RPMI8226 (cell line): ENCODE measurements at regions not wholly inside any gene's neighbourhood (a gene's known extent, or its start where the extent isn't known, plus 50 kb on each side); places are given as distances from the start of the nearest gene placed in this dataset.
A peak's percentile ranks its signal among the peaks of the same experiment; 100 is the strongest.

Experiments used
- DNase-seq: peaks from one replicate; pipeline ENCODE4 v3.0.0-alpha.2; 2015

- DNase-seq: no peak
Observed at GRCh38 chr6:10235344-10235743, 179.5 kb downstream of the TFAP2A start.

DNA sequence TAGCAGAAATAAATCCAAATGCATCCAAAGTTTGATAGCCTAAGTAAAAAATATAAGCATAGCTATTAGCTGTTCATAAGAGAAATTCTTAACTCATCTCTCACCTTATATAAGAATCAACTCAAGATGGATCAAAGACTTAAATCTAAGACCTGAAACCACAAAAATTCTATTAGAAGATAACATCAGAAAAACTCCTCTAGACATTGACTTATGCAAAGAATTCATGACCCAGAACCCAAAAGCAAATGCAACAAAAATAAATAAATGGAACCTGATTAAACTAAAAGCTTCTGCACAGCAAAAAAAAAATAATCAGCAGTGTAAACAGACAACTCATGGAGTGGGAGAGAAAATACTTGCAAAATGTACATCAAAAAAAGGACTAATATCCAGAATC lies 184.3 kb downstream of the TFAP2A start:
- DNase-seq: no peak

GRCh38 chr6:10223841-10224240 lies 191.0 kb downstream of the TFAP2A start:
- no peak for DNase-seq

GRCh38 chr6:10221178-10221577 lies 193.7 kb downstream of the TFAP2A start:
- DNase-seq: no peak

- no peak for DNase-seq
Observed at GRCh38 chr6:10219510-10219909, 195.4 kb downstream of the TFAP2A start.

GRCh38 chr6:10217111-10217510 lies 197.8 kb downstream of the TFAP2A start:
- no peak for DNase-seq

DNA sequence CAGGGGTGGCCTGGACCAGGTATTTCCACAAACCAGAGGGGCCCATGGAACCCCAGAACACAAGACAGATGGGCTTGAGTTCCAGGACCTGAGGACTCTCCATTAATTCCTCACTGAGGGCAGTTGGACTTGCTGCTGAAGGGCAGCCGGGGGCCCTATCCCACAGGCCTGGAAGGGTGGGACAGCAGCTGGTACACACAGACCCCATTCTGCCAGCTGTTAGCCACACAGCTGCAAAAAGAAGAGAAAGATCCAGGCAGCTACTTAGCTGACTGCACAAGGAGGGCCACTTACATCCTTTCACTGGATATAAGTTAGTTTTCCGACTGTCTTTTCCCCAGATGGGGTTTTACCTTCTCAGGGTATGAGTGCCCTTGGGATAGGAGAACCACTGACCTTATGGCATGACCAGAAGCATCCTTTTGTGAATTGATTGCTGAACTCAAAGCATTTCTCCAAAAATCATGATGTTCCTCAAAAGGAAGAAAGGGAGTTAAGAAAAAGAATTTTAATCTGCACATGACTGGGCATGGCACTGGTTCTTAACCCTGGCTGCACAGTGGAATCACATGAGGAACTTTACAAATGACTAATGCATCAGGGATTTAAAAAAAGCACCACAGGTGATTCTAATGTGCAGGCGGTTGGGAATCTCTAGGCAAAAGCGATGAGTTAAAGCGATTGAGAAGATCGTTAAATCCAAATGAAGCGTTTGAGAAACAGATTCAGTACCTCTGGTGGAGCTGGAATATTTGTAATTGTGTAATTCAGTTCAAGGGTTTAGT lies 199.4 kb downstream of the TFAP2A start:
- no peak for DNase-seq

DNA sequence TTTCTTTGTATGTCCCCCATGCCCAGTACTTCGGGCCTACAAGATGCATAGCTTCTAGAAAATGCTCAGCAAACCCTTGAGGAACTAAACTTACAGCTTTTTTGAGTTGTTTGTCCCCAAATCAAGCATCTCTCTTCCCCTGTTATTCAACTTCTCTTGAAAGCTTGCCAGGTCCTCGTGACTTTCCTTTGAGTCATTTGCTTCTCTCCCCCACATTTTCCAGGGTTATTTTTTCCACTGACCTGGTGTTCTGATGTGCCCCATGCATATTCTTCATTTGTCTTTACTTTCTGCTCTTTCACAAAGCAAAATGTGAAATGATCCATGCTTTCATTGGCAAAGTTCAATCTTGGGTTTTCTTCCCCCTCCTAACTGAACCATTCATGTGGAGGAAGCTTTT lies 204.8 kb downstream of the TFAP2A start:
- no peak for DNase-seq

DNA sequence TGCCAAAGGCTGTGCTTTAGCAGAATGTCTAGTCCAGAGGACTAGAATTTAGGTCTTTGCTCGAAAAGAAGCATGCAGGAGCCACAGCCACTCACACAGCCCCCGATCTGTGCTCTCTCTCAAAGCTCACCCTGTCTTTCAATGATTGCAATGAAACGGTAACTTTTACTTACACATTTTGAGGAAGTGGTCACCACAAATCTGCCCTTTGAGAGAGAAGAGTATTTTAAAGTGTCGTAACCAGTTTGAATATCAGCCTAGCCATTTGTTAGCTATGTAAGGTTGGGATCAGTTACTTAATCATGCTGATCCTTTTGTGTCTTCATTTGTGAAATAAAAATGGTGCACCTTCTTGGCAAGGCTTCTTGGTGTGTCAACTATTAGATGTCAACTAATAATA lies 209.0 kb downstream of the TFAP2A start:
- no peak for DNase-seq

DNA sequence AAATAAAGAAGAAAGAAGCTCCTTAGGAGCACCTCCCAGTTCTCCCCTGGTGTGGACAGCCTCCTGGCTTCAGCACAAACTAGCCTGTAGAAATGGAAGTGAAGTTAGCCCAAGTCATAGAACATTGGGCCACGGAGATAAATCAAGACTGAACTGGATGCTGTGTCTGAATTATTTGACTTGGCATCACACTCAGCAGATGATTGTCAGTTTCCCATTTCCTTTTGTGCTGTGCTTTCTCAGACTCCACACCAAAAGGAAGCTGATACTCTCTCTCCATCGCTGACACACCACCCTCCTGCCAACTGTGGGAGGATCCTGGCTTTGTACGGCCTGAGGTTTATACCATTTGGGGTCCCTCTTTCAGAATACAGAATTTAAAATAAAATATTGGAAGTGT lies 209.8 kb downstream of the TFAP2A start:
- no peak for DNase-seq

DNA sequence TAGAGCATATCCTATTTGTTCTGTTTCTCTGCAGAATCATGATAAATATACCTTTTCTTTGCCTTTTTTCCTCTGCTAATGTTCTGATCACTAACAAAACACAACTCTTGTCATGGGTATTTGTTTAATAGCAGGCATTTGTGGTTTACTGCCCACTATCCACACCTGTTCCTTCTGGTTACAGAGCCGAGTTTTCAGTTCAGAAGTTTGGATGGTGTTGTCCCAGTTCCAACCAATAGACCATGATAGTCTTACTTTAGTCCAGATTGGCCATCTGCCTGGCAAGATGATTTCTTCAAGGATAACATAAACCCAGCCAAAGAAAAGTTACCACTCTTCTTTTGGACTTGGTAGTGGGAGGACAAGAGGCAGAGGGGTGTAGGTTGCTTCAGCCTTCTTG lies 211.2 kb downstream of the TFAP2A start:
- no peak for DNase-seq

GRCh38 chr6:10202581-10202980 lies 212.3 kb downstream of the TFAP2A start:
- no peak for DNase-seq

GRCh38 chr6:10201606-10202510 lies 213.0 kb downstream of the TFAP2A start:
- no peak for DNase-seq

GRCh38 chr6:10196090-10196489 lies 218.8 kb downstream of the TFAP2A start:
- DNase-seq: no peak

DNA sequence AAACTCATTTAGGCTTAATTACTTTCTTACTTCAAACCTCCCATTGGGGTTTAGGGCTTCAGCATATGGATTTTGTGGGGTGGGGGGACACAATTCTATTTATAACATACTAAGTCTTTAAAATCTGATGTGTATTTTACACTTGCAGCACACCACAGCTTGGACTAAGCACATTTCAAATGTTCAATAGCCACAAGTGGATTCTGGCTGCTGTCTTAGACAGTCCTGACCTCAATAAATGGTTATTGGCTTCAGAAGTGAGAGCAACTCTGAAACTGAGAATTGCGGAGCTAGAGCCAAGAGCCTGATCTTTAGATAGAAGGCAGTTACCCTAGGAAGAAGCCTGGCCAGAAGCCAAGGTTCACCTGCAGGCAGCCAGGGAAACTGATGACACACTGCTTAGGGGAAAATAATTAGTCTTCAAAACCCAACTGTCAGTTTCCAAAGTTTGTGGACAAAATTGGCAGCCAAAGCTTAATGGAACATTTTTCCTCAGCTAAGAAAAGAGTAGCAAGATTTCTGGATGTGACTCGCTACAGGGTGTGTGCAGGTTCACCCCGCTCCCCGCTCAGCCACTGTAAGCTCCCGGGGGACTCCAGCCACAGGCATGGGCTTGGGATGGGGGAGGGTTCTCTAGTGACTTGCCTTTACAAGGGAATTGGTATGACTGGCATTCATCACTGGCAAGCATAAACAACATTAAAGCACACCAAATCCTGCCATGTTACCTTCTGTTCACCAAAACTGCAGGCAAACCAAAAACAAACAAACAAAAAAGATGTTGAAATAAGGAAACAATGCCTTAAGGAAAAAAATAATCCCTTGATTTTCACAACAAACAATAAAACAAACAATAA lies 219.8 kb downstream of the TFAP2A start:
- peak; percentile 60 for DNase-seq

- DNase-seq: no peak
Observed at GRCh38 chr6:10193321-10193720, 221.6 kb downstream of the TFAP2A start.

- DNase-seq: no peak
Observed at GRCh38 chr6:10190042-10190441, 224.8 kb downstream of the TFAP2A start.

DNA sequence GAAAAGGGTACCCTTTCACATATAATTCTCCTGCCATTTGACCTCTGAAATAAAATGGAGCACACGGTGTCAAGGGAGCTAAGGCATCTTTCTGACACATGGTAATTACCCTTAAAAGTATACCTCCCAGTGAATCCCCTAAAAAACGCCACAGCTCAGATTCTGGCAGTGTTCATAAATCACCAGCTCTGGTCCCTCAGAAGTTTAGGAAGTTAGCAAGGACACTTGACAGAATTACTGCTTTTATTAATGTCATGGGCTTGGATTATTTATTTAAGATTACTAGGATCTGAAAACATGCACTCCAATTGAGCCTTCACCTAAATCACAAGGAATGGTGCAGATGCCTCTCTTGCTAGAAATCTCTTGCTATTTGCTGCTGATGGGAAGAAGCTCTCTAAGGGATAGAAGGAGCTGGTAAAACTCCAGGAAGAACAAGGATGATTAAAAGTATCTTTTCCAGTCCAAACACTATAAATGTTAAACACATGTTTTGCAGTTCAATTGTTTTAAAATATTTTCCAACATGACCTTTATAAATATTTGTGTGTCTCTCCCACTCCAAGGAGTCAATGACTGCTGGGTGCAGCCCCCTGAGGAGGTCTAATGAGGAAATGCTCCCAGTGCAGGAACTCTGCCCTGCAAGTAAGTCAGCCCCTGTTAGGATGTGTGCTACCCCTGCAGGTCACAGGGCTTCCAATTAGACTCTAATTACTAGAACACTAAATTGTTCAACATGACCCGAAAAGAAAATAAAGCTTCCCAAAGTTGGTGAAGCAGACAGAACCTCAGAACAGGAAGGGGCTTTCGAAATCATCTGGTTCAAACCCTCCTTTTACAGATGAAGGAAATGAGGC lies 230.3 kb downstream of the TFAP2A start:
- DNase-seq: no peak

GRCh38 chr6:10180138-10181074 lies 234.5 kb downstream of the TFAP2A start:
- DNase-seq: peak; percentile 19

GRCh38 chr6:10177704-10178103 lies 237.2 kb downstream of the TFAP2A start:
- no peak for DNase-seq

DNA sequence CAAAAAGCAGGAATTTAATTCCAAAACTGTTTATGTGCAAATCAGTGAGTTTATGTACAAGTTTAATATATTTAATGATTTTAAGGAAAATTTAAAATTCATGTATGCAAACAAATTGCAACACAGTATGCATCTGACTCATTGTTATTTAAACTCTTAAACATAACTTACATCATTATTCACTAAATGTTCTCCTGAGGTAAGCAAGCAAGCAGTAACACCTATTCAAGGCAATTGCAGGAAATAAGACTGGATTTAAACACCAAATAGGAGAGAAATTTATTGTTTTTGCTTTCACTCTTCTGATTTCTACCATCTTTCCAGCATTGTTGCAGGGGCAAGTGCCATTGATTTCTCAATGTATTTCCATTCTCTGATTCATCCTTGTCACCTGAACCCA lies 239.5 kb downstream of the TFAP2A start:
- DNase-seq: no peak
